HG03442 (cell line): ENCODE measurements at regions not wholly inside any gene's neighbourhood (a gene's known extent, or its start where the extent isn't known, plus 50 kb on each side); places are given as distances from the start of the nearest gene placed in this dataset.

Experiments
- ATAC-seq: cut with Tn5 transposase; IDR thresholded peaks from one replicate; pipeline ENCODE4 v1.9.1; 2021; ENCODE audit warnings: mild to moderate bottlenecking, moderate library complexity; ENCODE audit not compliant: unreplicated experiment

- ATAC-seq = no peak
Measured at GRCh38 chr15:93182703-93183205, 93.7 kb upstream of the RGMA start.

GRCh38 chr15:93180656-93181055 lies 91.6 kb upstream of the RGMA start:
- ATAC-seq = no peak

GRCh38 chr15:93180128-93180527 lies 91.1 kb upstream of the RGMA start:
- ATAC-seq = no peak

- no peak for ATAC-seq
Measured at GRCh38 chr15:93179700-93180102, 90.7 kb upstream of the RGMA start.

- ATAC-seq = no peak
Measured at GRCh38 chr15:93179072-93179471, 90.1 kb upstream of the RGMA start.

- ATAC-seq = no peak
Measured at GRCh38 chr15:93178371-93178770, 89.4 kb upstream of the RGMA start.

- ATAC-seq = no peak
Measured at GRCh38 chr15:93176065-93176464, 87.1 kb upstream of the RGMA start.

GRCh38 chr15:93174836-93175235 lies 85.8 kb upstream of the RGMA start:
- no peak for ATAC-seq

- no peak for ATAC-seq
Measured at GRCh38 chr15:93173369-93173768, 84.4 kb upstream of the RGMA start.

GRCh38 chr15:93171476-93171875 lies 82.5 kb upstream of the RGMA start:
- no peak for ATAC-seq

GRCh38 chr15:93170329-93170728 lies 81.3 kb upstream of the RGMA start:
- no peak for ATAC-seq

GRCh38 chr15:93168910-93169309 lies 79.9 kb upstream of the RGMA start:
- no peak for ATAC-seq

- no peak for ATAC-seq
Measured at GRCh38 chr15:93167291-93167690, 78.3 kb upstream of the RGMA start.

- ATAC-seq = no peak
Measured at GRCh38 chr15:93166675-93167074, 77.7 kb upstream of the RGMA start.

GRCh38 chr15:93165734-93166470 lies 76.9 kb upstream of the RGMA start:
- no peak for ATAC-seq

GRCh38 chr15:93164409-93164808 lies 75.4 kb upstream of the RGMA start:
- no peak for ATAC-seq

- ATAC-seq = no peak
Measured at GRCh38 chr15:93162560-93162959, 73.5 kb upstream of the RGMA start.

- no peak for ATAC-seq
Measured at GRCh38 chr15:93159930-93160329, 70.9 kb upstream of the RGMA start.

- no peak for ATAC-seq
Measured at GRCh38 chr15:93158097-93158900, 69.3 kb upstream of the RGMA start.

- no peak for ATAC-seq
Measured at GRCh38 chr15:93154666-93155065, 65.7 kb upstream of the RGMA start.

- ATAC-seq = no peak
Measured at GRCh38 chr15:93152951-93153350, 63.9 kb upstream of the RGMA start.

GRCh38 chr15:93152360-93152759 lies 63.3 kb upstream of the RGMA start:
- no peak for ATAC-seq
